Caco-2 (cell line): ENCODE measurements at regions not wholly inside any gene's neighbourhood (a gene's known extent, or its start where the extent isn't known, plus 50 kb on each side); places are given as distances from the start of the nearest gene placed in this dataset.

Source experiments
- BruUV-seq: library from RNA; stranded (reverse); fragments of 400-500 nt; replicated peaks from 2 replicates; lab custom pipeline; 2021; lab: Mats Ljungman, UMichigan
- CTCF ChIA-PET: fragments of 300-600 bp; sonication (Branson Sonifier 250); formaldehyde crosslinking; loops from one replicate; lab custom pipeline; 2022; ENCODE audit warnings: antibody characterized with exemption; lab: Charles Lee
- POLR2A ChIA-PET: fragments of 300-600 bp; sonication (Branson Sonifier 250); formaldehyde crosslinking; loops from one replicate; lab custom pipeline; 2022; ENCODE audit warnings: antibody characterized with exemption; lab: Charles Lee
- DNase-seq, 2 experiments: peaks; one replicate each; pipeline versions ENCODE4 v3.0.0 to v3.0.0-alpha.2; 2020 to 2022
- H3K27me3 ChIP-seq: replicated peaks from 2 replicates; pipeline ENCODE4 v1.6.0; 2011; ENCODE audit warnings: low read length; ENCODE audit not compliant: control insufficient read depth, insufficient read depth
- H3K36me3 ChIP-seq: 2 replicates; pipeline ENCODE4 v1.5.1; 2011; ENCODE audit warnings: low read length; ENCODE audit not compliant: control insufficient read depth, insufficient read depth
- H3K4me1 ChIP-seq: fragments of 250-450 bp; sonication (Bioruptor Pico); 2 replicates; pipeline ENCODE4 v1.5.1; 2020; ENCODE audit warnings: mild to moderate bottlenecking
- H3K4me3 ChIP-seq: 2 replicates; pipeline ENCODE4 v1.5.1; 2011; ENCODE audit warnings: low read depth, mild to moderate bottlenecking, control low read depth, low read length
- H3K9me3 ChIP-seq: fragments of 250-450 bp; sonication (Bioruptor Pico); 2 replicates; pipeline ENCODE4 v1.5.1; 2020; ENCODE audit warnings: mild to moderate bottlenecking, moderate library complexity
- H3K27ac Mint-ChIP-seq: one replicate; pipeline ENCODE4 v1.8.0; 2022; ENCODE audit warnings: mixed read lengths; ENCODE audit not compliant: unreplicated experiment
- H3K27me3 Mint-ChIP-seq: one replicate; pipeline ENCODE4 v1.8.0; 2022; ENCODE audit warnings: mixed read lengths; ENCODE audit not compliant: insufficient read depth, unreplicated experiment
- H3K36me3 Mint-ChIP-seq: one replicate; pipeline ENCODE4 v1.8.0; 2022; ENCODE audit warnings: mild to moderate bottlenecking, mixed read lengths; ENCODE audit not compliant: insufficient read depth, unreplicated experiment
- H3K4me1 Mint-ChIP-seq: one replicate; pipeline ENCODE4 v1.8.0; 2022; ENCODE audit warnings: low read depth, mixed read lengths; ENCODE audit not compliant: unreplicated experiment
- H3K4me3 Mint-ChIP-seq: one replicate; pipeline ENCODE4 v1.8.0; 2022; ENCODE audit warnings: mild to moderate bottlenecking, moderate library complexity, mixed read lengths; ENCODE audit not compliant: unreplicated experiment
- H3K9me3 Mint-ChIP-seq: one replicate; pipeline ENCODE4 v1.8.0; 2022; ENCODE audit warnings: mixed read lengths; ENCODE audit not compliant: unreplicated experiment
- CTCF ChIP-seq, 2 experiments: fragments of 200-600 bp in 1 of 2; IDR thresholded peaks; 1 replicate in 1 of 2; 2 replicates in 1 of 2; pipeline versions ENCODE4 v1.5.1 to v1.8.0; 2011 to 2022; ENCODE audit warnings: antibody characterized with exemption in 1 of 2, control low read depth in 1 of 2, inconsistent platforms in 1 of 2, low read depth in 1 of 2, low read length in 1 of 2, mild to moderate bottlenecking in 1 of 2, moderate library complexity in 1 of 2; ENCODE audit not compliant: insufficient read depth in 1 of 2, severe bottlenecking in 1 of 2, unreplicated experiment in 1 of 2
- intact Hi-C: fragments of 100-400 bp; cut with micrococcal nuclease; formaldehyde crosslinking; loops from one replicate; pipeline ENCODE4 v1.10.0; 2022; ENCODE audit not compliant: unreplicated experiment

GRCh38 chr5:133679534-133679933, 67.2 kb upstream of the FSTL4 start:
- Mint-ChIP-seq H3K9me3 (no peaks in the 10 kb centered on the region), H3K4me3 (no peak overlapping the region), H3K27ac (no peak overlapping the region), H3K36me3 (no peaks in the 10 kb centered on the region), H3K27me3 (peaks cover 20% of the 10 kb centered on the region), H3K4me1 (no peaks in the 10 kb centered on the region)
- Histone ChIP-seq H3K36me3 (no peaks in the 10 kb centered on the region), H3K4me1 (no peaks in the 10 kb centered on the region), H3K27me3 (peaks cover 1% of the 10 kb centered on the region), H3K4me3 (no peak overlapping the region), H3K9me3 (no peaks in the 10 kb centered on the region)
- no peak for DNase-seq
- POLR2A ChIA-PET, result no interaction called here
- no TSS peak for BruUV-seq
- CTCF ChIA-PET, result no interaction called here
- TF ChIP-seq CTCF (IDR thresholded peaks at IDR 0.05; ENCODE audit: insufficient read depth in 1 of 2, low read depth in 1 of 2, low read length in 1 of 2, severe bottlenecking in 1 of 2, unreplicated experiment in 1 of 2), result no peak
- intact Hi-C loops, result no loop called here

- H3K4me1 Mint-ChIP-seq, result no peaks in the 10 kb centered on the region
- POLR2A ChIA-PET, result no interaction called here
- CTCF ChIA-PET, result no interaction called here
- Histone ChIP-seq H3K4me1 (no peaks in the 10 kb centered on the region), H3K27me3 (no peaks in the 10 kb centered on the region; the same call in none of the 2 replicates), H3K36me3 (no peaks in the 10 kb centered on the region), H3K9me3 (no peaks in the 10 kb centered on the region), H3K4me3 (no peak overlapping the region)
- TF ChIP-seq CTCF (IDR thresholded peaks at IDR 0.05; ENCODE audit: insufficient read depth in 1 of 2, low read depth in 1 of 2, low read length in 1 of 2, severe bottlenecking in 1 of 2, unreplicated experiment in 1 of 2), result no peak
- H3K27me3 Mint-ChIP-seq, result peaks cover 29% of the 10 kb centered on the region
- DNase-seq, result no peak
- H3K27ac Mint-ChIP-seq, result no peak overlapping the region
- H3K9me3 Mint-ChIP-seq, result no peaks in the 10 kb centered on the region
- H3K4me3 Mint-ChIP-seq, result no peak overlapping the region
- H3K36me3 Mint-ChIP-seq, result no peaks in the 10 kb centered on the region
- BruUV-seq, result no TSS peak
- intact Hi-C loops, result no loop called here
These were observed 63.2 kb upstream of the FSTL4 start for GRCh38 chr5:133675376-133676154.

DNA sequence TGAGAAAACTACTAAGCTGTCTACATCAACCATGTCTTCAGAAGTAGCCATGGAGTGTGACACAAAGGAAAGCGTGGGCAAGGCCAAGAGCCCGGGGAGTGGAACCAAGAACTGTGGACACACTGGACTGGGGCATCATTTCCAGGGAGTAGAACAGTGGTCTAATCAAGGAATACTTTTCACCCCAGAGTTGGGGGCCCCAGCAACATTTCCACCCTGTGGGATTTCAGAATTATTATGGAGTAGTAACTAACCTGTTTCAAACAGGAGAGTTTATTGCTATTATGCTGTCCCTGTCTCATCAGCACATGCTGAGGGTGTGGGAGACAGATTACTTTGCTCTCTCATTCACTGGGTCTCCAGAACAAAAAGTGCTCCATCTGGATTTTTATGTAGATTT, 58.0 kb upstream of the FSTL4 start:
- Mint-ChIP-seq H3K9me3 (no peaks in the 10 kb centered on the region), H3K36me3 (no peaks in the 10 kb centered on the region), H3K4me3 (no peak overlapping the region), H3K27me3 (peaks cover 22% of the 10 kb centered on the region), H3K27ac (no peak overlapping the region), H3K4me1 (no peaks in the 10 kb centered on the region)
- no peak for DNase-seq
- Histone ChIP-seq H3K4me3 (no peak overlapping the region), H3K9me3 (no peaks in the 10 kb centered on the region), H3K36me3 (no peaks in the 10 kb centered on the region), H3K4me1 (no peaks in the 10 kb centered on the region), H3K27me3 (no peaks in the 10 kb centered on the region; the same call in none of the 2 replicates)
- POLR2A ChIA-PET, result no interaction called here
- intact Hi-C loops, result no loop called here
- no peak for TF ChIP-seq CTCF (IDR thresholded peaks at IDR 0.05; ENCODE audit: insufficient read depth in 1 of 2, low read depth in 1 of 2, low read length in 1 of 2, severe bottlenecking in 1 of 2, unreplicated experiment in 1 of 2)
- no TSS peak for BruUV-seq
- CTCF ChIA-PET, result no interaction called here
